WTC11 (cell line): ENCODE measurements at regions not wholly inside any gene's neighbourhood (a gene's known extent, or its start where the extent isn't known, plus 50 kb on each side); places are given as distances from the start of the nearest gene placed in this dataset.

Experiments
- ATAC-seq: fragments of 200-7000 bp; cut with Tn5 transposase; 2 replicates; pipeline ENCODE4 v1.10.0; 2021; ENCODE audit warnings: mild to moderate bottlenecking, moderate library complexity
- CTCF ChIA-PET: fragments of 300-600 bp; sonication (Branson Sonifier 250); formaldehyde crosslinking; loops from one replicate; lab custom pipeline; 2021; ENCODE audit warnings: antibody characterized with exemption; lab: Charles Lee
- POLR2A ChIA-PET: fragments of 350-600 bp; sonication (Branson Sonifier 250); formaldehyde crosslinking; loops from one replicate; lab custom pipeline; 2021; ENCODE audit warnings: antibody characterized with exemption; lab: Charles Lee
- DNase-seq: peaks from one replicate; pipeline ENCODE4 v3.0.0; 2021; ENCODE audit warnings: low spot score
- H3K27ac Mint-ChIP-seq: 2 replicates; pipeline ENCODE4 v1.8.0; 2021; ENCODE audit warnings: mixed read lengths
- H3K27me3 Mint-ChIP-seq: 2 replicates; pipeline ENCODE4 v1.8.0; 2021; ENCODE audit warnings: low read depth, mild to moderate bottlenecking, moderate library complexity, mixed read lengths
- H3K36me3 Mint-ChIP-seq: 2 replicates; pipeline ENCODE4 v1.8.0; 2021; ENCODE audit warnings: mixed read lengths
- H3K4me1 Mint-ChIP-seq: 2 replicates; pipeline ENCODE4 v1.8.0; 2022; ENCODE audit warnings: mixed read lengths
- H3K4me3 Mint-ChIP-seq: 2 replicates; pipeline ENCODE4 v1.8.0; 2021; ENCODE audit warnings: mild to moderate bottlenecking, moderate library complexity, mixed read lengths
- H3K9me3 Mint-ChIP-seq: 2 replicates; pipeline ENCODE4 v1.8.0; 2021; ENCODE audit warnings: mixed read lengths
- AR ChIP-seq: fragments of 250-450 bp; sonication (Bioruptor Pico); IDR thresholded peaks from 2 replicates; pipeline ENCODE4 v1.9.0; 2021; ENCODE audit warnings: mild to moderate bottlenecking
- ATF2 ChIP-seq: sonication (generic); formaldehyde crosslinking; IDR thresholded peaks from 2 replicates; pipeline ENCODE4 v1.8.1; 2022; ENCODE audit warnings: low read depth, missing genetic modification reagents, borderline replicate concordance
- CDX4 ChIP-seq: fragments of 250-450 bp; sonication (Bioruptor Pico); IDR thresholded peaks from 2 replicates; pipeline ENCODE4 v1.9.0; 2021; ENCODE audit warnings: moderate library complexity, mild to moderate bottlenecking, inconsistent platforms, borderline replicate concordance
- CREM ChIP-seq: sonication (generic); formaldehyde crosslinking; IDR thresholded peaks from 2 replicates; pipeline ENCODE4 v1.8.1; 2022; ENCODE audit warnings: mild to moderate bottlenecking, missing genetic modification reagents, moderate library complexity
- FOXJ3 ChIP-seq: sonication (generic); formaldehyde crosslinking; IDR thresholded peaks from 2 replicates; pipeline ENCODE4 v1.9.0; 2021; ENCODE audit warnings: missing genetic modification reagents, mild to moderate bottlenecking, borderline replicate concordance
- FOXK1 ChIP-seq: sonication (generic); formaldehyde crosslinking; IDR thresholded peaks from 2 replicates; pipeline ENCODE4 v1.8.0; 2022; ENCODE audit warnings: mild to moderate bottlenecking, moderate library complexity, missing genetic modification reagents
- FOXP1 ChIP-seq: sonication (generic); formaldehyde crosslinking; IDR thresholded peaks from 2 replicates; pipeline ENCODE4 v1.8.0; 2022; ENCODE audit warnings: missing genetic modification reagents, mild to moderate bottlenecking, moderate library complexity, borderline replicate concordance
- HMGA2 ChIP-seq: fragments of 250-450 bp; sonication (Bioruptor Pico); IDR thresholded peaks from 2 replicates; pipeline ENCODE4 v1.4.0; 2021; ENCODE audit warnings: mild to moderate bottlenecking, moderate library complexity
- IRF2 ChIP-seq: sonication (generic); formaldehyde crosslinking; IDR thresholded peaks from 2 replicates; pipeline ENCODE4 v1.8.0; 2022; ENCODE audit warnings: low read depth, missing genetic modification reagents, borderline replicate concordance
- JAZF1 ChIP-seq: fragments of 250-450 bp; sonication (Bioruptor Pico); IDR thresholded peaks from 2 replicates; pipeline ENCODE4 v1.9.0; 2021; ENCODE audit warnings: moderate library complexity, mild to moderate bottlenecking, inconsistent platforms
- MLX ChIP-seq: sonication (generic); formaldehyde crosslinking; IDR thresholded peaks from 2 replicates; pipeline ENCODE4 v1.8.1; 2023; ENCODE audit warnings: mild to moderate bottlenecking, missing genetic modification reagents, moderate library complexity
- NFATC4 ChIP-seq: fragments of 250-450 bp; sonication (Bioruptor Pico); IDR thresholded peaks from 2 replicates; pipeline ENCODE4 v1.9.0; 2021; ENCODE audit warnings: mild to moderate bottlenecking
- NR3C1 ChIP-seq: sonication (generic); formaldehyde crosslinking; conservative IDR thresholded peaks from 2 replicates; pipeline ENCODE4 v1.8.1; 2023; ENCODE audit warnings: low read depth, mild to moderate bottlenecking, missing genetic modification reagents
- OVOL2 ChIP-seq: fragments of 250-450 bp; sonication (Bioruptor Pico); IDR thresholded peaks from 2 replicates; pipeline ENCODE4 v1.9.0; 2021; ENCODE audit warnings: mild to moderate bottlenecking, borderline replicate concordance
- RELA ChIP-seq: sonication (generic); formaldehyde crosslinking; IDR thresholded peaks from 2 replicates; pipeline ENCODE4 v1.8.1; 2022; ENCODE audit warnings: missing genetic modification reagents, mild to moderate bottlenecking, borderline replicate concordance
- SMAD4 ChIP-seq: sonication (generic); formaldehyde crosslinking; IDR thresholded peaks from 2 replicates; pipeline ENCODE4 v1.8.0; 2022; ENCODE audit warnings: mild to moderate bottlenecking, missing genetic modification reagents
- SP1 ChIP-seq: sonication (generic); formaldehyde crosslinking; conservative IDR thresholded peaks from 2 replicates; pipeline ENCODE4 v1.8.1; 2022; ENCODE audit warnings: missing genetic modification reagents
- TEAD1 ChIP-seq: sonication (generic); formaldehyde crosslinking; IDR thresholded peaks from 2 replicates; pipeline ENCODE4 v1.8.0; 2022; ENCODE audit warnings: mild to moderate bottlenecking, missing genetic modification reagents
- USF1 ChIP-seq: sonication (generic); formaldehyde crosslinking; IDR thresholded peaks from 2 replicates; pipeline ENCODE4 v1.8.0; 2022; ENCODE audit warnings: mild to moderate bottlenecking, missing genetic modification reagents
- ZBTB21 ChIP-seq: sonication (generic); formaldehyde crosslinking; IDR thresholded peaks from 2 replicates; pipeline ENCODE4 v1.8.1; 2023; ENCODE audit warnings: mild to moderate bottlenecking, missing genetic modification reagents, borderline replicate concordance
- ZBTB43 ChIP-seq: sonication (generic); formaldehyde crosslinking; IDR thresholded peaks from 2 replicates; pipeline ENCODE4 v1.8.1; 2023; ENCODE audit warnings: mild to moderate bottlenecking, missing genetic modification reagents
- ZMAT4 ChIP-seq: fragments of 250-450 bp; sonication (Bioruptor Pico); IDR thresholded peaks from 2 replicates; pipeline ENCODE4 v1.9.0; 2021; ENCODE audit warnings: mild to moderate bottlenecking
- ZNF121 ChIP-seq: sonication (generic); formaldehyde crosslinking; IDR thresholded peaks from 2 replicates; pipeline ENCODE4 v1.8.0; 2023; ENCODE audit warnings: missing genetic modification reagents
- ZNF512 ChIP-seq: sonication (generic); formaldehyde crosslinking; IDR thresholded peaks from 2 replicates; pipeline ENCODE4 v1.8.1; 2022; ENCODE audit warnings: missing genetic modification reagents, borderline replicate concordance

GRCh38 chr5:40397976-40398375 is 281.7 kb upstream of the PTGER4 start:
- Mint-ChIP-seq H3K4me3 (no peak overlapping the region), H3K9me3 (no peaks in the 10 kb centered on the region), H3K27me3 (no peaks in the 10 kb centered on the region), H3K36me3 (no peaks in the 10 kb centered on the region)
- TF ChIP-seq ZBTB43 (CRISPR knock-in tag) (no peak), MLX (no peak), RELA (CRISPR knock-in tag) (no peak), SMAD4 (CRISPR knock-in tag) (no peak), SP1 (CRISPR knock-in tag) (no peak), ATF2 (CRISPR knock-in tag) (no peak), HMGA2 (CRISPR knock-in tag) (no peak)
- TF ChIP-seq, all 79 proteins: peak for 0
- H3K27ac Mint-ChIP-seq = no peak overlapping the region
- ATAC-seq (no peak), DNase-seq (no peak)
- ChIA-PET CTCF (no interaction called here), POLR2A (no interaction called here)
- peaks cover 5% of the 10 kb centered on the region; the same call in 1 of the 2 replicates for H3K4me1 Mint-ChIP-seq

- H3K4me1 Mint-ChIP-seq = peaks cover 4% of the 10 kb centered on the region; the same call in 1 of the 2 replicates
- no peak overlapping the region for H3K27ac Mint-ChIP-seq
- no peak overlapping the region for H3K4me3 Mint-ChIP-seq
- POLR2A ChIA-PET = no interaction called here
- CTCF ChIA-PET = no interaction called here
- no peak for TF ChIP-seq CDX4 (CRISPR knock-in tag)
- ATAC-seq (no peak), DNase-seq (no peak)
- H3K36me3 Mint-ChIP-seq = no peaks in the 10 kb centered on the region
- no peaks in the 10 kb centered on the region for H3K27me3 Mint-ChIP-seq
- no peaks in the 10 kb centered on the region for H3K9me3 Mint-ChIP-seq
These were observed 282.6 kb upstream of the PTGER4 start for GRCh38 chr5:40397091-40397490.

- no peak for ATAC-seq
- POLR2A ChIA-PET = no interaction called here
- no peaks in the 10 kb centered on the region for H3K4me1 Mint-ChIP-seq
These were observed 283.4 kb upstream of the PTGER4 start for GRCh38 chr5:40396317-40396716.

GRCh38 chr5:40395251-40395650 is 284.5 kb upstream of the PTGER4 start:
- Mint-ChIP-seq H3K27ac (no peak overlapping the region), H3K9me3 (no peaks in the 10 kb centered on the region), H3K4me3 (no peak overlapping the region), H3K36me3 (no peaks in the 10 kb centered on the region), H3K4me1 (no peaks in the 10 kb centered on the region), H3K27me3 (no peaks in the 10 kb centered on the region)
- ChIA-PET POLR2A (interaction anchor here (0.7 kb wide), 1 partner anchor 249 kb away, joined by 7 read pairs; no protein-coding TSS in a partner anchor), CTCF (no interaction called here)
- ATAC-seq = no peak
- DNase-seq = no peak
- TF ChIP-seq ZMAT4 (CRISPR knock-in tag) (no peak), IRF2 (CRISPR knock-in tag) (no peak), ZBTB21 (CRISPR knock-in tag) (no peak), FOXK1 (CRISPR knock-in tag) (no peak), JAZF1 (CRISPR knock-in tag) (no peak), OVOL2 (CRISPR knock-in tag) (no peak), TEAD1 (CRISPR knock-in tag) (no peak), NFATC4 (CRISPR knock-in tag) (no peak), USF1 (no peak), ZNF512 (no peak), AR (CRISPR knock-in tag) (no peak)

More at GRCh38 chr5:40396317-40396716, 283.4 kb upstream of the PTGER4 start:
- no peak for DNase-seq
- TF ChIP-seq FOXP1 (CRISPR knock-in tag) (no peak), NR3C1 (CRISPR knock-in tag) (no peak), CREM (CRISPR knock-in tag) (no peak), ZNF121 (CRISPR knock-in tag) (no peak), FOXJ3 (no peak)
- Mint-ChIP-seq H3K27me3 (no peaks in the 10 kb centered on the region), H3K4me3 (no peak overlapping the region), H3K9me3 (no peaks in the 10 kb centered on the region), H3K27ac (no peak overlapping the region), H3K36me3 (no peaks in the 10 kb centered on the region)
- CTCF ChIA-PET = no interaction called here
